ENCODE measurements at regions not wholly inside any gene's neighbourhood (a gene's known extent, or its start where the extent isn't known, plus 50 kb on each side); places are given as distances from the start of the nearest gene placed in this dataset.

GRCh38 chr2:105682401-105682800 is 62.3 kb upstream of the NCK2 start:
- H4K91ac ChIP-seq (replicated peaks; ENCODE audit: insufficient read length, low read length), result no peak overlapping the region
- no peak overlapping the region for H3K4me2 ChIP-seq (ENCODE audit: insufficient read depth in 1 of 2, low read depth in 2 of 2, low read length in 2 of 2)
- H3K23ac ChIP-seq (ENCODE audit: insufficient read length), result no peak overlapping the region
- H3K27me3 ChIP-seq (replicated peaks in 1 of 4; ENCODE audit: control insufficient read depth in 3 of 4, extremely low read depth in 1 of 4, insufficient read depth in 3 of 4, low read length in 3 of 4), result no peaks in the 10 kb centered on the region
- no peak overlapping the region for H3K4me3 ChIP-seq (ENCODE audit: extremely low read depth in 1 of 4, insufficient read depth in 2 of 4, low read depth in 3 of 4, low read length in 4 of 4)
- no peaks in the 10 kb centered on the region for H4K20me1 ChIP-seq (replicated peaks in 1 of 2; ENCODE audit: control insufficient read depth in 1 of 2, insufficient read depth in 2 of 2, low read length in 2 of 2)
- H3K14ac ChIP-seq (ENCODE audit: insufficient read length), result no peak overlapping the region
- H3K4ac ChIP-seq (replicated peaks; ENCODE audit: insufficient read length, low read depth, low read length), result no peak overlapping the region
- no peak overlapping the region for H2AFZ ChIP-seq (ENCODE audit: low read length)
- 90% methylated on average over 6 of the region's 6 CpGs; no CpG with 5 or more reads in 1 of the 2 experiments for WGBS, 2 experiments (ENCODE audit: extremely low coverage in 1 of 2, insufficient coverage in 1 of 2, insufficient read length in 1 of 2, insufficient replicate concordance in 2 of 2, low coverage in 1 of 2, low lambda C conversion rate in 2 of 2, missing lambda C conversion rate in 1 of 2)
- no peak overlapping the region for H4K8ac ChIP-seq (ENCODE audit: extremely low read depth, insufficient read depth, low read length)
- no peaks in the 10 kb centered on the region for H3K4me1 ChIP-seq (replicated peaks in 1 of 4; ENCODE audit: control insufficient read depth in 3 of 4, insufficient read depth in 4 of 4, low read length in 3 of 4)
- H3K18ac ChIP-seq (ENCODE audit: extremely low read depth, low read length), result no peak overlapping the region
- CTCF ChIA-PET (ENCODE audit: partially characterized antibody), result interaction anchor here (1.0 to 1.7 kb wide), 2 partner anchors 15 to 244 kb away, joined by 3 read pairs; no protein-coding TSS in a partner anchor
- no peaks in the 10 kb centered on the region for H3K79me2 ChIP-seq (ENCODE audit: control insufficient read depth in 1 of 2, insufficient read depth in 2 of 2, low read length in 2 of 2)
- H2BK12ac ChIP-seq (ENCODE audit: low read depth, low read length), result no peak overlapping the region
- DNase-seq (ENCODE audit: low read depth in 1 of 2, low spot score in 2 of 2) (no peak), FAIRE-seq (no peak)
- H3K56ac ChIP-seq (replicated peaks; ENCODE audit: insufficient read length, low read depth, low read length), result no peak overlapping the region
- H3K9me3 ChIP-seq (ENCODE audit: insufficient read depth in 2 of 2, low read depth in 1 of 2, low read length in 1 of 2), result no peaks in the 10 kb centered on the region
- no peak overlapping the region for H4K5ac ChIP-seq (ENCODE audit: insufficient read length, low read depth, low read length)
- 0 out of 2 replicates have a peak, but pooled peaks cover 2% of the 10 kb centered on the region for H3K23me2 ChIP-seq (ENCODE audit: low read depth, low read length)
- TF ChIP-seq KDM4A (IDR thresholded peaks at IDR 0.05; ENCODE audit: low read depth, low read length, severe bottlenecking), result no peak
- TF ChIP-seq POLR2A (IDR thresholded peaks at IDR 0.05; ENCODE audit: control extremely low read depth in 1 of 2, low read depth in 2 of 2, low read length in 2 of 2), result no peak
- TF ChIP-seq RAD21 (IDR thresholded peaks at IDR 0.05 in 1 of 2, conservative IDR thresholded peaks at IDR 0.05 in 1 of 2; ENCODE audit: low read depth in 2 of 2, low read length in 2 of 2), result no peak
- no peak for TF ChIP-seq HDAC6 (IDR thresholded peaks at IDR 0.05; ENCODE audit: low read depth, low read length)
- TF ChIP-seq JUN (IDR thresholded peaks at IDR 0.05; ENCODE audit: low read depth, low read length), result no peak
- TF ChIP-seq SIRT6 (IDR thresholded peaks at IDR 0.05; ENCODE audit: low read length), result no peak
- TF ChIP-seq NANOG (IDR thresholded peaks at IDR 0.05; ENCODE audit: insufficient read depth, low read depth, low read length, poor library complexity, severe bottlenecking), result no peak
- TF ChIP-seq KDM5A (IDR thresholded peaks at IDR 0.05; ENCODE audit: low read length), result no peak
- no peak for TF ChIP-seq BACH1 (IDR thresholded peaks at IDR 0.05; ENCODE audit: low read length)
- no peak for TF ChIP-seq ATF2 (IDR thresholded peaks at IDR 0.05; ENCODE audit: low read length)
- no peak for TF ChIP-seq TEAD4 (IDR thresholded peaks at IDR 0.05; ENCODE audit: low read depth, low read length)
- TF ChIP-seq, protein P1, sequence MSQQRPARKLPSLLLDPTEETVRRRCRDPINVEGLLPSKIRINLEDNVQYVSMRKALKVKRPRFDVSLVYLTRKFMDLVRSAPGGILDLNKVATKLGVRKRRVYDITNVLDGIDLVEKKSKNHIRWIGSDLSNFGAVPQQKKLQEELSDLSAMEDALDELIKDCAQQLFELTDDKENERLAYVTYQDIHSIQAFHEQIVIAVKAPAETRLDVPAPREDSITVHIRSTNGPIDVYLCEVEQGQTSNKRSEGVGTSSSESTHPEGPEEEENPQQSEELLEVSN (IDR thresholded peaks at IDR 0.05), result no peak
- no peak for TF ChIP-seq EGR1 (IDR thresholded peaks at IDR 0.05; ENCODE audit: borderline replicate concordance, low read depth, low read length)
- no peak overlapping the region for H2AK5ac ChIP-seq (ENCODE audit: low read depth, low read length)
- no peaks in the 10 kb centered on the region for H3K79me1 ChIP-seq (ENCODE audit: low read depth, low read length)
- no peak overlapping the region for H3K9ac ChIP-seq (replicated peaks in 1 of 4; ENCODE audit: extremely low read depth in 1 of 4, low read depth in 3 of 4, low read length in 3 of 4)
- no peak overlapping the region for H2BK15ac ChIP-seq (ENCODE audit: low read length)
- H2BK5ac ChIP-seq (ENCODE audit: low read depth, low read length), result no peak overlapping the region
- H2BK20ac ChIP-seq (ENCODE audit: low read length), result no peak overlapping the region
- no peak overlapping the region for H3K27ac ChIP-seq (ENCODE audit: low read depth, low read length)
- H3K36me3 ChIP-seq (ENCODE audit: control insufficient read depth in 2 of 4, insufficient read depth in 4 of 4, low read length in 3 of 4), result no peaks in the 10 kb centered on the region
- POLR2A ChIA-PET (ENCODE audit: partially characterized antibody), result no interaction called here
- H2BK120ac ChIP-seq (replicated peaks; ENCODE audit: low read depth, low read length), result no peak overlapping the region
